HUES48 (cell line): ENCODE measurements at regions not wholly inside any gene's neighbourhood (a gene's known extent, or its start where the extent isn't known, plus 50 kb on each side); places are given as distances from the start of the nearest gene placed in this dataset.

Experiments
- H3K27ac ChIP-seq: one replicate; pipeline ENCODE4 v1.7.0; 2013; ENCODE audit warnings: low read depth, low read length, inconsistent platforms
- H3K27me3 ChIP-seq: 2 replicates; pipeline ENCODE4 v1.6.1; 2013; ENCODE audit warnings: mild to moderate bottlenecking, low read length; ENCODE audit not compliant: control insufficient read depth, insufficient read depth
- H3K36me3 ChIP-seq: 2 replicates; pipeline ENCODE4 v1.6.1; 2013; ENCODE audit warnings: low read length; ENCODE audit not compliant: control insufficient read depth, insufficient read depth
- H3K4me1 ChIP-seq: 2 replicates; pipeline ENCODE4 v1.6.1; 2013; ENCODE audit warnings: mild to moderate bottlenecking, low read length; ENCODE audit not compliant: control insufficient read depth, insufficient read depth
- H3K4me3 ChIP-seq: 2 replicates; pipeline ENCODE4 v1.5.1; 2013; ENCODE audit warnings: mild to moderate bottlenecking, low read depth, low read length
- H3K9ac ChIP-seq: 2 replicates; pipeline ENCODE4 v1.6.1; 2013; ENCODE audit warnings: mild to moderate bottlenecking, low read depth, low read length, moderate library complexity
- H3K9me3 ChIP-seq: 2 replicates; pipeline ENCODE4 v1.6.1; 2013; ENCODE audit warnings: low read length; ENCODE audit not compliant: control insufficient read depth, insufficient read depth

DNA sequence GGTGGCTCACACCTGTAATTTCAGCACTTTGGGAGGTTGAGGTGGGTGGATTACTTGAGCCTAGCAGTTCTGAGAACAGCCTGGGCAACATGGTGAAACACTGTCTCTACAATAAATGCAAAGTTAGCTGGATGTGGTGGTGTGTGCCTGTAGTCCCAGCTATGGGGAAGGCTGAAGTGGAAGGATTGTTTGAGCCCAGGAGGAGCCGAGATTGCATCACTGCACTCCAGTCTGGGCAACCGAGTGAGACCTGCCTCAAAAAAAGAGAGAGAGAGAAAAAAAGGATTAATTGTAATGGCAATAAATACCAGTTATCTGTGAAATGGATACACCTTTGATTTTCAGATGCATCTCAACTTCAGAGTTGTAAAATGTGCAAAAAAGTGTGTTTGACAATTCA is 58.8 kb downstream of the SPRY1 start:
- Histone ChIP-seq H3K9ac (no peak overlapping the region), H3K36me3 (no peaks in the 10 kb centered on the region), H3K27me3 (no peaks in the 10 kb centered on the region)

DNA sequence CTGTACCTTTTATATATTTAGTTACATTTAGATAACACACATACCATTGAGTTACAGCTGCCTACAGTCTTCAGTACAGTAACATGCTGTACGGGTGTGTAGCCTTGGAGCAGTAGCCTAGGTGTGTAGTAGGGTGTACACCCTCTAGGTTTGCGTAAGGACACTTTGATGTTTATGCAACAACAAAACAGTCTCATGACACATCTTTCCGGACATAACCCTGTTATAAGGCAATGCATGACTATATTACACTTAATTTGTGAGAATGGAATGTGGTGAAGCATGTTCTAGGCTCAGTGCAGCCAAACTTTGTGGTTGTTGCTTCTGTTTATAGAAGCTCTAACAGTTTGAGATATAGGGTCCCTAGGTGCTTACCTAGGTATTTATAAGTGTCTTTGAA is 65.4 kb downstream of the SPRY1 start:
- no peak overlapping the region for H3K27ac ChIP-seq
- no peak overlapping the region for H3K9ac ChIP-seq
- no peak overlapping the region for H3K4me3 ChIP-seq
- H3K36me3 ChIP-seq = no peaks in the 10 kb centered on the region
- no peaks in the 10 kb centered on the region for H3K27me3 ChIP-seq
- no peaks in the 10 kb centered on the region for H3K9me3 ChIP-seq
- H3K4me1 ChIP-seq = no peaks in the 10 kb centered on the region

More for the DNA sequence above, 58.8 kb downstream of the SPRY1 start:
- H3K4me3 ChIP-seq = no peak overlapping the region
- no peaks in the 10 kb centered on the region for H3K9me3 ChIP-seq
- no peak overlapping the region for H3K27ac ChIP-seq
- H3K4me1 ChIP-seq = no peaks in the 10 kb centered on the region

DNA sequence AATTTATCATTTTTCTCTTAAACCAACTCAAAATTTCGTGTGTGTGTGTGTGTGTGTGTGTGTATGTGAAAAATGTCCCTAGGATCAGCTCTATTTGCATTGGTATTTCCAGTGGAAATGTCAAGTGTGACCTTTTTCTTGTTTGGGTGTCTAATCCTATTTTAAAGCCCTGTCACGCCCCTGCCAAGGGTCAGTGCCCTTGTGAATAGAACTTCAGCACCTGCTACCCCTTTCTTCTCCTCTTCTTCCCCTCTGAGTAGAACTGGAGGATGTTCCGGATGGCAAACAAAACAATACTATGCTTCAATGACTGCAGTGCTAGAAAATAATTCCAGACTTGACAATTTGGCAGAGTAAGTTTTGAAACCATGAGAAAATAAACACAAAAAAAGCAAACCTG is 67.3 kb downstream of the SPRY1 start:
- Histone ChIP-seq H3K4me1 (no peaks in the 10 kb centered on the region), H3K4me3 (no peak overlapping the region), H3K9me3 (no peaks in the 10 kb centered on the region), H3K27ac (no peak overlapping the region), H3K9ac (no peak overlapping the region), H3K27me3 (no peaks in the 10 kb centered on the region), H3K36me3 (no peaks in the 10 kb centered on the region)

DNA sequence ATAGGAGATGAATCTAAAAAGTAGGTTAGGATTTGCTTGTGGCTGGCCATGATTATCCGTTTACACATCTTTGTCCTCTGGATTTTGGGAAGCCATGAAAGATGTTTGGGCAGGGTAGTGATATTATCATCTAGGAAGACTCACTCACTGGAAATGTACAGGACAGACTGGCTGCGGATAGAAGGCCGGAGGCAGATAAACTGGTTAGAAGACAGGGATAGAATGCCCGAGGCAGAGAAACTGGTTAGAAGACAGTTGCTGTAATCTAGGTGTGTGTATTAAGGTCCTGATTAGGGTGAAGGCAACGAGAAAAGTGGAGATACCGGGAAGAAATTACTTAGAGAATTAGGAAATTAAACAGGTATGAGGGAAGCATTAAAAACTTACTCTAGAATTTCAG is 68.8 kb downstream of the SPRY1 start:
- no peak overlapping the region for H3K4me3 ChIP-seq
- no peak overlapping the region for H3K9ac ChIP-seq
- no peaks in the 10 kb centered on the region for H3K4me1 ChIP-seq
- H3K36me3 ChIP-seq = no peaks in the 10 kb centered on the region
- H3K27me3 ChIP-seq = no peaks in the 10 kb centered on the region
- no peak overlapping the region for H3K27ac ChIP-seq
- H3K9me3 ChIP-seq = no peaks in the 10 kb centered on the region

DNA sequence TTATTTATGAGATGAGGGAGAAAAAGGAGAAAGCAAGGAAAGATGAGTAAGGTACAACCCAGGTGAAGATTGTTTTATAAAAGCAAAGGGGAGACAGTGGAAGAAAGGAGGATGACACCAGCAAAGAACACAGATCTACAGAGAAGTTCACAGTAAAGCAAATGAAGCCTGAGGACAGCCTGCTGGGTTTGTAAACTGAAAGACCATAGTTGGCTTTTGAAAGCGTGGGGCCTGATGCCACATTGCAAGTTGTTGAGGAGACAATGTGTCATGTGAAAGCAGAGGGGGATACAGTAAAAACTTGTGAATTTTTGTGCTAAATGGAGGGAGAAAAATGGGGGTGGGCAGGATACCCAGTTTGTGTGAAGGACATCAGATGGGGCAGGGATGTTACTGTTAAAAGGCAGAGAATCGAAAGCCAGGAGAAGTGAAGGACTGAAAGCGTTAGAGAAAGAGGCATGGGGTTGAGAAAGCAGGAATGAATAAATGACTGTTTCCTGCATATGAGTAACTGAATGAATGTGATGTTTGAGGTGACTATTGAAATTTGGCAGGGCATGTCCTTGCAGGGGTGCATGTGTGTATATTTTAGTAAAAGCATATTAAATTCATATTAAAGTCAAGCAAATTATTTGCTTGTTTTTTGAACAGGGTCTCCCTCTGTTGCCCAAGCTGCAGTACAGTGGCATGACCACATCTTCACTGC is 69.6 kb downstream of the SPRY1 start:
- H3K9me3 ChIP-seq = no peaks in the 10 kb centered on the region
- no peaks in the 10 kb centered on the region for H3K27me3 ChIP-seq
- no peak overlapping the region for H3K9ac ChIP-seq
- no peak overlapping the region for H3K27ac ChIP-seq
- H3K4me3 ChIP-seq = no peak overlapping the region
- no peaks in the 10 kb centered on the region for H3K4me1 ChIP-seq
- H3K36me3 ChIP-seq = no peaks in the 10 kb centered on the region

DNA sequence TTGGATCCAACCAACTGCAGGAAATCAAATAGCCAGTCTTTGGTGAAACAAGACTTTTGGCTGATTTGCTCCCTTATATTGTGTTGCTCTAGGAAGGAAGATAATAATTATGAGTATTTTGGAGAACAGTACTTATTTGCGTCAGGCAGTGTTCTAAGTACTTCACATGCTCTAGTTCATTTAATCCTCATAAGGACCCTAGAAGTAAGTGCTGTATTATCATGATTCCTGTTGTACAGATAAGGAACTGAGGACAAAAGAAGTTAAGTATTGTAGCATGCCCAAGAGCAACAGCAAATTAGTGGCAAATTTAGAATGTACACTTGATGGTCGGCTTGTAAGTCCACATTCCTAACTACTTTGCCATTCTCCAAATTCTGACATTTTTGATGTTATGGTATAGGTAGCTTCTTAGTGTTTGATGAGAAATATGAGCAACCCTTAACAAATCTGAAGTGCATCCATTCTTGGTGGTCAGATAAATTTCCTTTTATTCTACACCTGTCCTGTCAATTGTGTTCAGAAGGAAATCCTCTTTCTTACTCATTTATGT is 72.0 kb downstream of the SPRY1 start:
- Histone ChIP-seq H3K4me3 (no peak overlapping the region), H3K4me1 (no peaks in the 10 kb centered on the region), H3K27me3 (no peaks in the 10 kb centered on the region), H3K9ac (no peak overlapping the region), H3K27ac (no peak overlapping the region), H3K36me3 (no peaks in the 10 kb centered on the region), H3K9me3 (no peaks in the 10 kb centered on the region)

DNA sequence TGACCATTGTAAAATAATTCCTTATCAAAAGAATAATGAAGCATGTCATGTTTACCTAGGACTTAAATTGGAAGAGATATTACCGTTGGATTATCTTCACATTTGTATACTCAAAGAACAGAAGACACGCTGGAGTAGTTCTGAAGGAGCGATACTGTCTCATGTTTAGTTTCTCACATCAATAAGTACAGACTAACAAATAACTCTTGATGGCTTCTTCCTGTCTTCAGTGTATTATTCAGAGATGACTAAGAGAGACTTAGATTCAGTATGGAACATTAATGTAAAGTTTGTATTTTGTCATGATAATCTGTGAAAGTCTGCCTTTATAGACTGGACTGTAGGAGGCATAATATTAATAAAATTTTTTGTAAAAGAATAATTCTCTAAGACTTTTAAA is 72.7 kb downstream of the SPRY1 start:
- Histone ChIP-seq H3K4me1 (no peaks in the 10 kb centered on the region), H3K9me3 (no peaks in the 10 kb centered on the region), H3K9ac (no peak overlapping the region), H3K4me3 (no peak overlapping the region), H3K27me3 (no peaks in the 10 kb centered on the region), H3K36me3 (no peaks in the 10 kb centered on the region), H3K27ac (no peak overlapping the region)

DNA sequence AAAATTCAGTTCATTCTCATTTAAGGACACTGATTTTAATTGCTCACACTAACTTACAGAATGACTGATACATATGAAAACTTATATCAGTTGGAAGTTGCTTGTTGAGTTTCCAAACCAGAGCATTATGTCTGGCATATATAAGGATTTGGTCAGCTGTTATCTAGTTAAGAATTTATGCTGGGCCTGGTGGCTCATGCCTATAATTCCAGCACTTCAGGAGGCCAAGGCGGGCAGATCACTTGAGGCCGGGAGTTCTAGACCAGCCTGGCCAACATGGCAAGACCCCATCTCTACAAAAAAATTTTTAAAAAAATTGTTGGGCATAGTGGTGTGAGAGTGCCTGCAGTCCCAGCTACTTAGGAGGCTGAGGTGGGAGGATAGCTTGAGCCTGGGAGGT is 73.1 kb downstream of the SPRY1 start:
- H3K4me3 ChIP-seq = no peak overlapping the region
- no peaks in the 10 kb centered on the region for H3K9me3 ChIP-seq
- no peak overlapping the region for H3K27ac ChIP-seq
- H3K27me3 ChIP-seq = no peaks in the 10 kb centered on the region
- H3K4me1 ChIP-seq = no peaks in the 10 kb centered on the region
- H3K36me3 ChIP-seq = no peaks in the 10 kb centered on the region
- H3K9ac ChIP-seq = no peak overlapping the region

DNA sequence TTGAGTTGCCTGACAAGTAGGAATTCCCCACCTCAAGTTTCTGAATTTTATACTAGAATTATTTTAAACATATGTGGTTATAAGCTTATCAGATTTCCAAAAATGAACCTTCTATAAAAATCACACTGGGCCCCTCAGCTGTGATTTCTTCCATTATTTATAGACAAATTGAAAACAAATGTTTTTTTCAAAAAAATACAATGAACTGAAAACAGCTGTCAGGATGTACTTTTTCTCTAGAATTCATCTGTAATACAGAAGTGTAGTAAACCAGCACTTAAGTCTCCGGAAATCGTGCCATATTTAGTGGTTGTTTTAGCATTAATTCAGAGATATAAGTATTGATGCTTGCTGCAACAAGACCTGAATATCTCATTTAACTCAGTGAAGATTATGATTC is 74.0 kb downstream of the SPRY1 start:
- H3K9ac ChIP-seq = no peak overlapping the region
- H3K4me1 ChIP-seq = no peaks in the 10 kb centered on the region
- no peak overlapping the region for H3K4me3 ChIP-seq
- H3K27me3 ChIP-seq = no peaks in the 10 kb centered on the region
- no peak overlapping the region for H3K27ac ChIP-seq
- no peaks in the 10 kb centered on the region for H3K36me3 ChIP-seq
- no peaks in the 10 kb centered on the region for H3K9me3 ChIP-seq

DNA sequence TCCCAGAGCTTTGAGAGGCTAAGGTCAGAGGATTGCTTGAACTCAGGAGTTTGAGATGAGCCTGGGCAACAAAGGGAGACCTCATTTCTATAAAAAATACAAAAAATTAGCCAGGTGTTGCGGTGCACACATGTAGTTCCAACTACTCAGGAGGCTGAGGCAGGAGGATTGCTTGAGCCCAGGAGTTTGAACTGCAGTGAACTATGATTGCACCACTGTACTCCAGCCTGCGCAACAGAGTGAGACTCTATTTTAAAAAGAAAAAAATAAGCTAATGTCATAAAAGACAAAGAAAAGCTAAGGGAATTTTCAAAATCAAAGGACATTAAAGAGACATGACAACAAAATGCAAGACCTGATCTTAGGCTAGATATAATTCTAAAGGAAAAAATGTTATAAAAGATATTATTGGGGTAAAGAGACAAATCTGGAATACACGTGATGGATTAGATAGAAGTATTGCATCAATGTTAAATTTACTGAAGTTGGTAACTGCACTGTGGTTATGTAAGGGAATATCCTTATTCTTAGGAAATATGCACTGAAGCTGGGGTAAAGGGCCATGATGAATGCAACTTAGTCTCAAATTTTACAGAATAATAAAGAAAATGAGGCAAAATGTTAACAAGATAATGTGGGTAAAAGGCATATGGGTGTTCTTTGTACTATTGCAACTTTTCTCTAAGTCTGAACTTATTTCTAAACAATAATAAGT is 75.2 kb downstream of the SPRY1 start:
- Histone ChIP-seq H3K36me3 (no peaks in the 10 kb centered on the region), H3K4me1 (no peaks in the 10 kb centered on the region), H3K27me3 (no peaks in the 10 kb centered on the region), H3K4me3 (no peak overlapping the region), H3K9ac (no peak overlapping the region), H3K27ac (no peak overlapping the region), H3K9me3 (no peaks in the 10 kb centered on the region)

DNA sequence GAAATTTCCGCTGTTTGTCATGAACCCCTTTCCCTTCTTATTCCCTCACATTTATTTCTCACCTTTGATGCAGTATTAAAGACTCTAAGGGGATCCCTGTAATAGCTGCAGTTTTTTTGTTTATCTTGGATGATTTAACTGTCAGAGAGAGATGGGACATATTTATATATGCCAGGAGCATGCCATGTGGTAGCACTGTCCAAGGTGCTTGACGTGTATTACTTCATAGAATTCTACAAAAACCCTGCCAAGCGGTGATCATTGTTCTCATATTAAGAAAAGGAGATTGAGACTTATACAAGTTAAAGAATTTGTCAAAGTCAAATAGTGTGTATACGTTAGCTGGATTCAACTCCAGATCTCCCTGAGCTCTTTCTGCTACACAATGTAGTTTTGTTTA is 78.2 kb downstream of the SPRY1 start:
- peaks cover 13% of the 10 kb centered on the region for H3K4me1 ChIP-seq
- H3K27ac ChIP-seq = no peak overlapping the region
- H3K27me3 ChIP-seq = no peaks in the 10 kb centered on the region
- H3K4me3 ChIP-seq = no peak overlapping the region
- H3K36me3 ChIP-seq = no peaks in the 10 kb centered on the region
- H3K9me3 ChIP-seq = no peaks in the 10 kb centered on the region
- no peak overlapping the region for H3K9ac ChIP-seq
